ENCODE measurements at regions not wholly inside any gene's neighbourhood (a gene's known extent, or its start where the extent isn't known, plus 50 kb on each side); places are given as distances from the start of the nearest gene placed in this dataset.

DNA sequence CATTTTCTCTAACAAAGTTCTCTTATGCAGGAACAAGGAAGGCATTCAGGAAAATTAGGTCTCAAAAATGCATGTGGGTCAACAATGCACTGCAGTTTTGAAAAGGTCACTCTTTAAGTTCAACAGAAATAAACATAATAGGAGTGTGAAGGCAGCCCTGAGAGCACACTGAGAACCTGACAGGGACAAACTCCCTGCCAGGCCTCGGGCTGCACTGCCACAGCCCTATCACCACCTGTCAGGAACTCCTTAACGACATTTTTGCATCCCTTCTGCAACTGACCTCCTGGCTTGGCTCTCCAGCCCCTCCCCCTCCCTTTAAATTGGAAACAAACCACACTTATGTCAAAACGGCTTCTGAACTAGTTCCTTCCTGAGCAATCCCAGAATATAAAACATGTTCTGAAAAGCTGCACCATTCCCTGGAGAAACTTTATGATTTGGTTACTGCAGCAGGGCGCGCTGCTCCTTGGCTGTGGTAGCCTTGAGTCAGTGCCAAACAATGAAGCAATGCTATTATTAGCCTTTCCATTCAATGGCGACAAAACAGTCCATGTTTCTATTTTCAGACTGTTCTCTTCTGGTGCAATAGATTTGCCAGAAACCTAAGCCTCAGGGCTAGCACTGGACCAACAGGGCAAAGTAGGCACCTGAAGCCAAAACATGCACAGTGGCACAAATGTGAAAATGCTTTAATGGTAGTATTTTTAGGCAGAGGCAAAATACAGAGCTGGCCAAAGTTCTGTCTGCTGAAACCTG is 160.1 kb upstream of the ZNF608 start:
- TF ChIP-seq, protein P1, sequence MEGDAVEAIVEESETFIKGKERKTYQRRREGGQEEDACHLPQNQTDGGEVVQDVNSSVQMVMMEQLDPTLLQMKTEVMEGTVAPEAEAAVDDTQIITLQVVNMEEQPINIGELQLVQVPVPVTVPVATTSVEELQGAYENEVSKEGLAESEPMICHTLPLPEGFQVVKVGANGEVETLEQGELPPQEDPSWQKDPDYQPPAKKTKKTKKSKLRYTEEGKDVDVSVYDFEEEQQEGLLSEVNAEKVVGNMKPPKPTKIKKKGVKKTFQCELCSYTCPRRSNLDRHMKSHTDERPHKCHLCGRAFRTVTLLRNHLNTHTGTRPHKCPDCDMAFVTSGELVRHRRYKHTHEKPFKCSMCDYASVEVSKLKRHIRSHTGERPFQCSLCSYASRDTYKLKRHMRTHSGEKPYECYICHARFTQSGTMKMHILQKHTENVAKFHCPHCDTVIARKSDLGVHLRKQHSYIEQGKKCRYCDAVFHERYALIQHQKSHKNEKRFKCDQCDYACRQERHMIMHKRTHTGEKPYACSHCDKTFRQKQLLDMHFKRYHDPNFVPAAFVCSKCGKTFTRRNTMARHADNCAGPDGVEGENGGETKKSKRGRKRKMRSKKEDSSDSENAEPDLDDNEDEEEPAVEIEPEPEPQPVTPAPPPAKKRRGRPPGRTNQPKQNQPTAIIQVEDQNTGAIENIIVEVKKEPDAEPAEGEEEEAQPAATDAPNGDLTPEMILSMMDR (IDR thresholded peaks at IDR 0.05), result no peak
- no peak for TF ChIP-seq POLR2A (IDR thresholded peaks at IDR 0.05)
- intact Hi-C loops (cut with DNase I; ENCODE audit: low total_unique reads), result no loop called here
- peak; percentile 76 to 86 for DNase-seq (ENCODE audit: low spot score in 2 of 2)
- WGBS, 2 donors, result 0 to 3% methylated on average over 6 of the region's 6 CpGs
- H3K4me3 ChIP-seq (ENCODE audit: low read depth, poor library complexity, severe bottlenecking), result no peak overlapping the region

DNA sequence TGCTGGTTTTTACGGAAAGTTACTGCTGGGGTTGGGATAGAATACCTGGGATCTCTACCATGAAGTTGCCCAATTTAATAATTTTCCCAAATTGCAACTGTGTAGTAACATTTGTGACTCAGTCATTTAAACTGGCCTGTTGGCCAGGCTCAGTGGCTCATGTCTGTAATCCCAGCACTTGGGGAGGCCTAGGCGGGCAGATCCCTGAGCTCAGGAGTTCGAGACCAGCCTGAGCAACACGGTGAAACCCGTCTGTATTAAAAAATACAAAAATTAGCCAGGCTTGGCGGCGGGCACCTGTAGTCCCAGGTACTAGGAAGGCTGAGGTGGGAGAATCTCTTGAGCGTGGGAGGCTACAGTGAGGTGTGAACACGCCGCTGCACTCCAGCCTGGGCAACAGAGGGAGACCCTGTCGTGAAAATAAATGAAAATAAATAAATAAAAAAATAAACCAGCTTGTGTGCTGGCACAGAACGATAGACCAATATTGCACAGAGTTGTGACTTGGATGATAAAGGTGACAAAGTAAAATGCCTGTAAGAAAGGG is 160.7 kb upstream of the ZNF608 start:
- intact Hi-C loops (cut with DNase I; ENCODE audit: low total_unique reads), result no loop called here
- WGBS, 2 donors, result 82 to 86% methylated on average over 12 of the region's 12 CpGs
- no peak for DNase-seq (ENCODE audit: low spot score in 2 of 2)
- TF ChIP-seq, protein P1 (IDR thresholded peaks at IDR 0.05), result no peak
- TF ChIP-seq POLR2A (IDR thresholded peaks at IDR 0.05), result no peak
- no peak overlapping the region for H3K4me3 ChIP-seq (ENCODE audit: low read depth, poor library complexity, severe bottlenecking)

DNA sequence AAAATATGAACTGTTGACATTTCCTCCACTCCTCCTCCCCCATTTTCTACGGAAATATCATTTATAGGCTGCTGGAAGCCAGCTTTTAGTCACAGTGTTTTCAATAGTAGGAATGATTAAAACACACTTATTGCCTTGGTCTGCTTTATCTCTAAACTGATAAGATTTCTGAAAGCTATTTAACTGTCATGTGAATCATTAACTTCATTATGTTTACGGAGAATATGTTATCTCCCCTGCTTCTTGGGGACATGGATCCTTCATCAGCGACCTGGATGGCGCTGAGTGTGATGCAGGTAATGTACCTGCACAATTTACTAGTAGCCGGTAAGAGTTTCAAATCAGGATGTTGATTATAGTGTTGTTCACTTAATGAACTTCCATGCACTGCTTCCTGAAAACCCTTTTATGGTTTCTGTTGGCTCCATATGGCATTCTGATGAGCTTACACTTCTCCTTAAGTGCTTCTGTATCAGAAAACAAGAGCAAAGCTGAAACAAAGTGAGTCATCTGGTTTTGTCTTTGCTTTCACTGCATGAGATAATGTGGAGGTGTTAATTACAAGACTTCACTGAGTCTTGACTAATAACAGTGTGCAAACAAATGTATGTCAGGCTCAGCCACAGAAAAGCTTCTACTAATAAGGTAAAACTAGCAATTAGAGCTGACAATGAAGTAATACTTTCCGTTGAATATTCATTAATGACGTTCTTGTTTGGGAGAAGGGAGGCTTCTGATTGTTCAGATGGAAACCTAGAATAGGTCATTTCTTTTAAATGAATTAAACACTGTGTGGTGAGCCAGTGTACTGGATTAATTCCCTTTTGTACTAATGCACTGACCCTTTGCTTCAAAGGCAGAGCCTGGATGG is 162.4 kb upstream of the ZNF608 start:
- DNase-seq (ENCODE audit: low spot score in 2 of 2), result no peak
- no peak overlapping the region for H3K4me3 ChIP-seq (ENCODE audit: low read depth, poor library complexity, severe bottlenecking)
- TF ChIP-seq POLR2A (IDR thresholded peaks at IDR 0.05), result no peak
- TF ChIP-seq, protein P1 (IDR thresholded peaks at IDR 0.05), result no peak
- intact Hi-C loops (cut with DNase I; ENCODE audit: low total_unique reads), result no loop called here
- 45 to 57% methylated on average over 7 of the region's 7 CpGs for WGBS, 2 donors

DNA sequence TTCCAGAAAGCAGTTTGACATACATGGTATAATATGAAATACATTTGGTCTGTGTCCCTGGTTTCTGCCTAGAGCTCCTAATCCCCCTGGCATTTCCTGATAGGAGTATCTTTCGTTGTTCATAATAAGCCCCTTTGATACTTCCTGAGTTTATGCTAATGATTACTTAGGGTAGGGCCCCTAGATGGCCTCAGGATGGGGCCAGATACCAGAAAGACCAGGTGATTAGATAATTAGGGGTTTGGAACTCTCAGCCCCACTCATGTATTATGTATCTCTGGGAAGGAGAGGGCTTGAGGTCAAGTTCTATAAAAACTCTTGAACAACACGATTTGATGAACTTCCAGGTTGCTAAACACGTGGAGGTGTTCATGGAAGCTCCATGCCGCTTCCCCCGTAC is 163.3 kb upstream of the ZNF608 start:
- 89% methylated on average over 5 of the region's 5 CpGs for WGBS, 2 donors
- no peak for DNase-seq (ENCODE audit: low spot score in 2 of 2)
- H3K4me3 ChIP-seq (ENCODE audit: low read depth, poor library complexity, severe bottlenecking), result no peak overlapping the region
- intact Hi-C loops (cut with DNase I; ENCODE audit: low total_unique reads), result no loop called here
- TF ChIP-seq, protein P1 (IDR thresholded peaks at IDR 0.05), result no peak
- no peak for TF ChIP-seq POLR2A (IDR thresholded peaks at IDR 0.05)

DNA sequence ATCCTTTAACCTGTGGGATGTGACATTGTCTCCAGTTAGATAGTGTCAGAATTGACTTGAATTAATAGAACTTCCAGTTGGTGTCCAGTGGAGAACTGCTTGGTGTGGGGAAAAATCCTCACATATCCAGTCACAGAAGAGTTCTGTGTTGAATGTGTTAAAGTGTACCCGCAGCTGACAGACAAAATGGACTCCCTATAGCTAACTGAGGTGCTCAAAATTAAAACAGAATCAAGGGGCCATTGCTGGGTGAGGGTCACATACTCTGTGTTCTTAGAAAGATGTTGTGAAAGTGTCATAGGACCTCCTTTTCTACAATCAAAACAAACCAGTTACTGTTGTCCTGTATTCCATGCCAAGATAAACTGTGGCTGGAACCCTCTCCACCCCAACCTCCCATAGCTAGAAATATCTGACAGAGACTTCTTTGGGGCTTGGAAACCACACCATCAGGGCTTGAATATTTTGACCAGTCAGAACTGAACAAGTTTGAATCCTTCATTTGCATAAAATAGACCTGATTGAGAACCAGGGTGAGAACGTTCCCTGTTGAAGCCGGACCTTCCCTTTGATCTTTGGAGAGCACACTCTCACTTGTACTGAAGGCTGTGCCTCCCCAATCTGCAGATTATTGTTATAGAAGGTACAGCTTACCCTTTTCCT is 164.0 kb upstream of the ZNF608 start:
- intact Hi-C loops (cut with DNase I; ENCODE audit: low total_unique reads), result no loop called here
- 90 to 91% methylated on average over 3 of the region's 3 CpGs for WGBS, 2 donors
- TF ChIP-seq POLR2A (IDR thresholded peaks at IDR 0.05), result no peak
- TF ChIP-seq, protein P1 (IDR thresholded peaks at IDR 0.05), result no peak
- no peak for DNase-seq (ENCODE audit: low spot score in 2 of 2)
- no peak overlapping the region for H3K4me3 ChIP-seq (ENCODE audit: low read depth, poor library complexity, severe bottlenecking)

Data from lower leg skin (tissue), 4 donors.